ENCODE measurements at regions not wholly inside any gene's neighbourhood (a gene's known extent, or its start where the extent isn't known, plus 50 kb on each side); places are given as distances from the start of the nearest gene placed in this dataset.

DNA sequence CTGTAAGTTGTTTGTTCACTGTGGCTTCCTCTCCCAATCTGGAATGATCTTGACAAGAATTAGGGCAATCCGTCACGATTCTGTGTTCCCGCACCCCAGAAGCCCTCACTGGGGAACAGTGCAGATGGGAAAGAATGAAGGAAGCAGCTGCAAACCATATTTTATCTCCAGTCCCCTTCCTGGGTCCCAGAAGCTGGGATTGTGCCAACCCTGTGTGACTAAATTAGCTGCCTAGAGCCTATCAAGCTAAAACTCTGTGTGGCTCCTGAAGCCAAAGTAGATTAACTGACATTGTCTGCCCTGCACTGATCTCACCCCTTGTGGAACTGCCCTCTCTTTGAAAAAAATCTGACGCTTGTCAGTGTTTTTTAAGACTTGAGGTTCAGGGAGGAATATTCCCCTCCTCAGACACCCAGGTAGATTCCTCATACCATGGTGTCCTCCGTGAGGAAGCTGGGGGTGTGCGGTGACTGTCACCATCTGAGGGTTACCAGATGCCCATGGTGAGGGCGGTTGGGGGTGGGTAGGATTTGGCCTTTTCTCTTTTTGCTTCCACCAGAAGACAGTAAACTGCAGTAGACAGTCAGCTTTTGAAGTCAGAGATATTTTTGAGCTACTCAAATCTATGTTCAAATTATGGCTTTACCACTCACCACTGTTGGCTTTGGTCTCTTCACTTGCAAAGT, 358.3 kb upstream of the TPM1 start:
- in situ Hi-C loops (cut with HindIII; ENCODE audit: low pct_unique_long_range_greater_than_20kb, low sequenced_read_pairs): no loop called here
- no peak for DNase-seq (ENCODE audit: low read depth in 1 of 2, low spot score in 1 of 2)
- TF ChIP-seq JUND (IDR thresholded peaks at IDR 0.05; ENCODE audit: low read depth): no peak

- in situ Hi-C loops (cut with HindIII; ENCODE audit: low pct_unique_long_range_greater_than_20kb, low sequenced_read_pairs): no loop called here
- no peak for DNase-seq (ENCODE audit: low read depth in 1 of 2, low spot score in 1 of 2)
- TF ChIP-seq JUND (IDR thresholded peaks at IDR 0.05; ENCODE audit: low read depth): no peak
These were observed 351.5 kb upstream of the TPM1 start for GRCh38 chr15:62691008-62691407.

DNA sequence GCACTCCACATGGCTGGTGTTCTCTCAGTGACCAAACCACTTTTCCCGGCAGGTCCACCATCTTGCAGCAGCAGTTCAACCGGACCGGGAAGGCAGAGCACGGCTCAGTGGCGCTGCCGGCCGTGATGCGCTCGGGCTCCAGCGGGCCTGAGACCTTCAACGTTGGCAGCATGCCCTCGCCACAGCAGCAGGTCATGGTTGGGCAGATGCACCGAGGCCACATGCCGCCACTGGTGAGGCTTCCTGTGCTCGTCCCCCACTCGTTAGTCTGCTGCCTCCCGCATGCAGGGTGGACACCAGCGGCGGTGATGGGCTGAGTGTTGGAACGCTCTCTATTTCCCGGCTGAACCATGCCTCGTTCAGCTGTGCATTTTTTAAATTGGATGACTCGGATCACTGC, 344.9 kb upstream of the TPM1 start:
- in situ Hi-C loops (cut with HindIII; ENCODE audit: low pct_unique_long_range_greater_than_20kb, low sequenced_read_pairs): no loop called here
- no peak for TF ChIP-seq JUND (IDR thresholded peaks at IDR 0.05; ENCODE audit: low read depth)
- no peak for DNase-seq (ENCODE audit: low read depth in 1 of 2, low spot score in 1 of 2)

- TF ChIP-seq JUND (IDR thresholded peaks at IDR 0.05; ENCODE audit: low read depth): no peak
- in situ Hi-C loops (cut with HindIII; ENCODE audit: low pct_unique_long_range_greater_than_20kb, low sequenced_read_pairs): no loop called here
- no peak for DNase-seq (ENCODE audit: low read depth in 1 of 2, low spot score in 1 of 2)
These were observed 343.9 kb upstream of the TPM1 start for GRCh38 chr15:62698646-62699045.

GRCh38 chr15:62706317-62706716, 336.2 kb upstream of the TPM1 start:
- no peak for DNase-seq (ENCODE audit: low read depth in 1 of 2, low spot score in 1 of 2)
- in situ Hi-C loops (cut with HindIII; ENCODE audit: low pct_unique_long_range_greater_than_20kb, low sequenced_read_pairs): no loop called here
- TF ChIP-seq JUND (IDR thresholded peaks at IDR 0.05; ENCODE audit: low read depth): no peak

DNA sequence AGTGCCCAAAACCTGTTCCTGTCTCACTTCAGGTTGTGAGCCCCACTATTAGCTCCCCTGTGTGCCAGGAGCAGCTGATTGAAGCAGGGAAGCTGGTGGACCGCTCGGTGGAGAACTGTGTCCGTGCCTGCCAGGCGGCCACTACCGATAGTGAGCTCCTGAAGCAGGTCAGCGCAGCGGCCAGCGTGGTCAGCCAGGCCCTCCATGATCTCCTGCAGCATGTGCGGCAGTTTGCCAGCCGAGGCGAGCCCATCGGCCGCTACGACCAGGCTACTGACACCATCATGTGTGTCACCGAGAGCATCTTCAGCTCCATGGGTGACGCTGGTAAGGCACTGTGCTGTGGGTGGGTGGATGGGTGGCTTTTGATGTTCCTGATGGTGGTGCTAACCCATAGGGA, 334.1 kb upstream of the TPM1 start:
- in situ Hi-C loops (cut with HindIII; ENCODE audit: low pct_unique_long_range_greater_than_20kb, low sequenced_read_pairs): no loop called here
- DNase-seq (ENCODE audit: low read depth in 1 of 2, low spot score in 1 of 2): no peak
- TF ChIP-seq JUND (IDR thresholded peaks at IDR 0.05; ENCODE audit: low read depth): no peak

- in situ Hi-C loops (cut with HindIII; ENCODE audit: low pct_unique_long_range_greater_than_20kb, low sequenced_read_pairs): no loop called here
- no peak for TF ChIP-seq JUND (IDR thresholded peaks at IDR 0.05; ENCODE audit: low read depth)
- no peak for DNase-seq (ENCODE audit: low read depth in 1 of 2, low spot score in 1 of 2)
These were observed 333.3 kb upstream of the TPM1 start for GRCh38 chr15:62709261-62709660.

DNA sequence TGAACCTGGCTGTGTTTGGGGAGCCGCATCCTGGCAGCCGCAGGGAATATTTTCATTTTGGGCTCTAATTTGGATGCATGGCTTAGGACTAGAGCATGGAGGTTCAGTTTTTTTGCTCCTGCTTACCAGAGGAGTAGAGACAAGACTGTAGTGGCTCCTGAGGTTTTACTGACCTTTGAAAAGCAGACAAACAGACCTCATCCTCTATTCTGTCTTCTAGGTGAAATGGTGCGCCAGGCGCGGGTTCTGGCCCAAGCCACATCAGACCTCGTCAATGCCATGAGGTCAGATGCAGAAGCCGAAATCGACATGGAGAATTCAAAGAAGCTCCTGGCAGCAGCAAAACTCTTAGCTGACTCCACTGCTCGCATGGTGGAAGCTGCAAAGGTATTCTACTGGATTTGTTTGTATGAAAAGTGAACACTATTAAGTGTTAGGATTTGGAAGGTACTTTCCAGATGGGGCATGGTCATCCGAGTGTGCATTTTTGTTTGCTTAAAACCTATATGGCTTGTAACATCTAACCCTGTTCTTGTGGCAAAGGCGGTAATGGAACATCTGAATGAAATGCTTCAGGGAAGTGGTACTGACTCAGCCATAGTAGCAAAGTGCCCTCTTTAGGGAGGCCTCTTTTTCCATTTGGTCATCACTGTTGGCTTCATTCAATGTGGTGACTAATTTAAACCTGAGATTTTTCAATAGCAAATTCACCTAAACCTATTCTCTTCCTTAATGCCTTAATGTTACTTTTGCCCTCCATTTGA, 330.7 kb upstream of the TPM1 start:
- in situ Hi-C loops (cut with HindIII; ENCODE audit: low pct_unique_long_range_greater_than_20kb, low sequenced_read_pairs): no loop called here
- TF ChIP-seq JUND (IDR thresholded peaks at IDR 0.05; ENCODE audit: low read depth): no peak
- DNase-seq (ENCODE audit: low read depth in 1 of 2, low spot score in 1 of 2): no peak

DNA sequence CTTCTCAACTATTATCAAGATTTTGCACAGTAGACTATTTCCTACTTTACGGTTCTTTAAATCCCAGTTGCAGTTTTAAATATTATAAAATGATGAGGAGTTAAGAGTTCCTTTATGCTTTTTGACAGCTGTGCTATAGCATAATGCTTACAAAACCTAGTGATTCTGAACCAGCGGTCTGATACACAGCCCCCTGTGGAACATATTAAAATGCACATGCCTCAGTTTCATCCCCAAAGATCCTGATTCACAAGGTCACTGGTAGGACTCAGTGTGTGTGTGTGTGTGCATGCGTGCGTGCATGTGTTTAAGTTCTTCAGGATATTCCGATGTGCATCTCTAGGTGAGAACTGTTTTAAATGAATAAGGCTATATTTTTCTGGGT, 330.1 kb upstream of the TPM1 start:
- TF ChIP-seq JUND (IDR thresholded peaks at IDR 0.05; ENCODE audit: low read depth): no peak
- in situ Hi-C loops (cut with HindIII; ENCODE audit: low pct_unique_long_range_greater_than_20kb, low sequenced_read_pairs): no loop called here
- no peak for DNase-seq (ENCODE audit: low read depth in 1 of 2, low spot score in 1 of 2)

GRCh38 chr15:62715946-62716345, 326.6 kb upstream of the TPM1 start:
- no peak for DNase-seq (ENCODE audit: low read depth in 1 of 2, low spot score in 1 of 2)
- in situ Hi-C loops (cut with HindIII; ENCODE audit: low pct_unique_long_range_greater_than_20kb, low sequenced_read_pairs): no loop called here
- no peak for TF ChIP-seq JUND (IDR thresholded peaks at IDR 0.05; ENCODE audit: low read depth)

- no peak for DNase-seq (ENCODE audit: low read depth in 1 of 2, low spot score in 1 of 2)
- TF ChIP-seq JUND (IDR thresholded peaks at IDR 0.05; ENCODE audit: low read depth): no peak
- in situ Hi-C loops (cut with HindIII; ENCODE audit: low pct_unique_long_range_greater_than_20kb, low sequenced_read_pairs): no loop called here
These were observed 325.1 kb upstream of the TPM1 start for GRCh38 chr15:62717496-62717895.

GRCh38 chr15:62719316-62719715, 323.2 kb upstream of the TPM1 start:
- DNase-seq (ENCODE audit: low read depth in 1 of 2, low spot score in 1 of 2): no peak
- TF ChIP-seq JUND (IDR thresholded peaks at IDR 0.05; ENCODE audit: low read depth): no peak
- in situ Hi-C loops (cut with HindIII; ENCODE audit: low pct_unique_long_range_greater_than_20kb, low sequenced_read_pairs): no loop called here

DNA sequence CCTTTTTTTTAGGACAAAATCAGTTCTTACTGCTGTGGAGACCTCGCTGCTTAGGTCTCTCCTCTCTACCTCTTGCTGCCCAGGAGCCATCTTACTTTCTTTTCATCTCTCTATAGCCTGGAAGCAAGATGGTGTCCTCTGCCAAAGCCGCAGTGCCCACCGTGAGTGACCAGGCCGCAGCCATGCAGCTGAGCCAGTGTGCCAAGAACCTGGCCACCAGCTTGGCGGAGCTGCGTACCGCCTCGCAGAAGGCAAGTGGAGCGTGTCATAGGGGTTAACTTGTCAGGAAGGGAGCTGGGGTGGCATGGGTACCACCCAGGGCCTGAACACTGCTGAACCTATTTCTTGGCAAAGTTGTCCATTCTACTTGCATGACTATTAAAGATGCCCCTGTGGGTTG, 320.3 kb upstream of the TPM1 start:
- no peak for TF ChIP-seq JUND (IDR thresholded peaks at IDR 0.05; ENCODE audit: low read depth)
- in situ Hi-C loops (cut with HindIII; ENCODE audit: low pct_unique_long_range_greater_than_20kb, low sequenced_read_pairs): no loop called here
- DNase-seq (ENCODE audit: low read depth in 1 of 2, low spot score in 1 of 2): no peak
